GM18867 (cell line): ENCODE measurements at regions not wholly inside any gene's neighbourhood (a gene's known extent, or its start where the extent isn't known, plus 50 kb on each side); places are given as distances from the start of the nearest gene placed in this dataset.
A peak's percentile ranks its signal among the peaks of the same experiment; 100 is the strongest.

ENCODE experiments used
- ATAC-seq: cut with Tn5 transposase; IDR thresholded peaks from one replicate; pipeline ENCODE4 v1.9.1; 2021; ENCODE audit warnings: mild to moderate bottlenecking, moderate library complexity; ENCODE audit not compliant: unreplicated experiment

DNA sequence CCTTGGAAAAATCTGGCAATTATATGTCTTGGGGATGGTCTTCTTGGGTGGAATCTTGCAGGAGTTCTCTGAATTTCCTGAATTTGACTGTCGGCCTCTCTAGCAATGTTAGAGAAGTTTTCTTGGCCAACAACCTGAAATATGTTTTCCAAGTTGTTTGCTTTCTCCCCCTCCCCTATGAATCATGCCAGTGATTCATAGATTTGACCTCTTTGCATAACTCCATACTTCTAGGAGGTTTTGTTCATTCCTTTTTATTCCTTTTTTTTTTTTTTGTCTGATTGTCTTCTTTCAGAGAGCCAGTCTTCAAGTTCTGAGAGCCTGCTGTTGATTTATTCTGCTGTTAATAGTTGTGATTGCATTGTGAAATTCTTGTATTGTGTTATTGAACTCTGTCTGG lies 56.7 kb upstream of the SLC44A1 start:
- no peak for ATAC-seq

DNA sequence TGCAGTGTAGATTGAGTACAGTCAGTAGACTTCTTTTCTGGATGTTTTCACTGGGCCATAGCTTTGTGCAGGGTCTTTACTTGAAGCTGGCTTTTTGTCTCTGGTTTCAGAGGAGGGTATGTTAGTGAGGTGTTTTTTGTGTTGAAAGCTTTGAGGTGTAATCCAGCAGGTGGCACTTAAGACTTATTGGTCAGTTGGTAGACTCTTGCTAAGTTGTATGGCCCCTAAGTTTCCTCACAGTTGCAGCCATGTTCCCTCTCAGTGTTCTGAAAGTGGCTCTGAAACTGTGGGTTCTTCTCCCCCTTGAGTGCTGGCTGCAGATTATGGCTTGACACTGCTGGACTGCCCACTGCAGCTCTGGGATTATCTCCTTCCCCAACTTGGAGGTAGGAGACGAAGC lies 55.7 kb upstream of the SLC44A1 start:
- ATAC-seq, result peak; percentile 39

DNA sequence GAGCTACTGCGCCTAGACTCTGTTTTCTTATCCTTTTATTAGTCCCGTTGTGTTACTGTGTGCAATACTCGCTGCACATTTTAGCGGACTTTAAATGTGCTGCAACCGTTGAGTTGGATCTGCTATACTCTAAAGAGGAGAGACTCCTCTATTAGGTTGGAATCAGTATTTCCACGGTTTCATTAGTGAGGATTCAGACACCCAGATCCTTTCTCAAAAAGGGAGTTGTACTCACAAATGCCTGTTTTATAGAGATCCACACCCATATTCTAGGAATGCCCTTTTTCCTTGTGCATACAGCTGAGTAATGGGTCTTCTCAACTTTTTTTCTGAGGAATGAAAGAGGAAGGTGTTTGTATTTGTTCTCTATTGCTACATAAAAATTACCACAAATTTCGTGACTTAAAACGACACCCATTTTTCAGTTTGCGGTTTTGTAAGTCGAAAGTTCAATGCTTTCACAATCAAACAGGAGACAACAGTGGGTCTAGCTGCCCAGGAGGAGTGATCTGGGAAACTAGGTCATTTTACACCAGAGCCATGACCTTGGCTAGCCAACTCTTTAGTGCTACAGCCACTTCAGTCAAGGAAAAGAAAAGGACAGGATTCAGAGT lies 52.8 kb upstream of the SLC44A1 start:
- peak; percentile 85 for ATAC-seq

DNA sequence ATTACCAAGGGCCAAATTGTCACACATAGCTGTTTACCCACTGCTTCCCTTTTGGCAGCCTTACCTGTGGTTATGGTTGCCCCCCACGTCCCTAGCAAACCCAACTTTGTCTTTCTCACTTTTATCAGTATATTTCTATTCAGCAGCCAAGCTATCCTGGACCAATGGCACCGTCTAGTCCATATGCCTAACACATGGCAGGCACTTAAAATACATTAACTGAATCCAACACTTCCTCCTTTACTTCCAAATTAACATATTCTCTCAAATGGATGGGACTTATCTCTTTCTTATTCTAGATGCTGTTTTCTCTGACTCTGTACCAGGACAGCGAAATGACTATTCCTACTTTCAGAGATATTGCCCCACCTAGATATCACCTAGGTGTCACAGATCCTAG lies 50.9 kb upstream of the SLC44A1 start:
- no peak for ATAC-seq

DNA sequence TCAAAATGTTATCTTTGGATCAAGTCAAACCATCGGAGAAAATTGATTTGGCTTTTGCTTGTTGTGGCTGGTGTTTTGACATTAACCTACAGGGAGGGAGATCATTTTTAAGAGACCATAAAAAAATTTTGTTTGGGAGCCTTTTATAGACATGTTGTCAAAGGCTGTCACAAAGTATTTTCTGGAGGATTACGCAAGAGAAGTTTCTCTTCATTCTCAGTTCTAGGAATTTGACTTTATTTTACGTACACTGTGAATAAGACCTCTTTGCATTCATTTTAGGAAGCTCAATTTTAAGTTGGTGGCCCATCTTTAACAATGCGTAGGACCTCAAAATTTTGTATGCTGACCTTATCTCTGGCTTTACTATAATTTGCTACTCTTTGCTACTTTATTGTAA lies 50.2 kb upstream of the SLC44A1 start:
- no peak for ATAC-seq
